GM21737 (cell line): ENCODE measurements at regions not wholly inside any gene's neighbourhood (a gene's known extent, or its start where the extent isn't known, plus 50 kb on each side); places are given as distances from the start of the nearest gene placed in this dataset.

Experiments used
- ATAC-seq: cut with Tn5 transposase; IDR thresholded peaks from one replicate; pipeline ENCODE4 v1.9.1; 2021; ENCODE audit warnings: mild to moderate bottlenecking, moderate library complexity; ENCODE audit not compliant: unreplicated experiment

GRCh38 chr9:26191711-26192110, 513.5 kb upstream of the TUSC1 start:
- ATAC-seq, result no peak

GRCh38 chr9:26181836-26182235, 503.6 kb upstream of the TUSC1 start:
- no peak for ATAC-seq

GRCh38 chr9:26176628-26177027, 498.4 kb upstream of the TUSC1 start:
- ATAC-seq, result no peak

- no peak for ATAC-seq
Observed at GRCh38 chr9:26175264-26175663, 497.0 kb upstream of the TUSC1 start.

DNA sequence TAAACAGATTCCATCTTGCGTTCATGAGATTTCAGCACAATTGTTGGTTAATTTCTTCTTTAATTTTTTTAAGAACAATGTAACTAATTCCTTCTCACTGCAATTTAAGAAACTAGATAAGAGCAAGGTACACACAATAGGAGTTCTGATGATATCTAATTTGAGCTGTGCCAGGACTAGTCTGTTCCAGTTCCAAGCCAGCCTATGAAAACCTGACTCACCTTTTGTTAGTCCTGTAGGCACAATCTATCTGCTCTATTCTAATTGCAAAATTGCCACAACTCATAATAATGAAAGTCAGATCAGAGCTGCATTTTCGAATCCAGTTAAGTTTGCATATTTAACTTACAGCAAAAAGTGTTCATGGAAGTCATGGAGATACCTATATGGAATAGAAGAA, 494.1 kb upstream of the TUSC1 start:
- no peak for ATAC-seq

- no peak for ATAC-seq
Observed at GRCh38 chr9:26171691-26172090, 493.4 kb upstream of the TUSC1 start.

GRCh38 chr9:26170190-26170589, 491.9 kb upstream of the TUSC1 start:
- ATAC-seq, result no peak

- no peak for ATAC-seq
Observed at GRCh38 chr9:26169708-26170107, 491.5 kb upstream of the TUSC1 start.

DNA sequence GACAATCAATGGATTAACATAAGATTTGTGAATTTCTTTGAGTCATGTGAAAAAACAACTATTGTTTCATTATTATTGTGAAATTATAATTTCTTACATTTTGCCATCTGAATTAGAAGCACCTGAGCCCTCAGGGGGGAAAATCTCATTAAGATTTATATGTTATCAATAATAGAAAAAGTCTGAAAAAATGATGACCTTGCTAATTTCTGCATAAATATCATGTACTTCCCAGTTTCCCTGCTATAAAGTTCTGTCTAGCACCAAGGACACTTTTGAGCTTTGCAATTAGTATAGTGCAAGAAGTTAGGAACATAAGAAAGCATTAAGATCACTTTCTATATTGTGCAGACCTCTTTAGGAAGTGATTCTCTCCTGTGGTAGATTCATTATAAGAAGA, 488.3 kb upstream of the TUSC1 start:
- ATAC-seq, result no peak

GRCh38 chr9:26165426-26165825, 487.2 kb upstream of the TUSC1 start:
- ATAC-seq, result no peak

DNA sequence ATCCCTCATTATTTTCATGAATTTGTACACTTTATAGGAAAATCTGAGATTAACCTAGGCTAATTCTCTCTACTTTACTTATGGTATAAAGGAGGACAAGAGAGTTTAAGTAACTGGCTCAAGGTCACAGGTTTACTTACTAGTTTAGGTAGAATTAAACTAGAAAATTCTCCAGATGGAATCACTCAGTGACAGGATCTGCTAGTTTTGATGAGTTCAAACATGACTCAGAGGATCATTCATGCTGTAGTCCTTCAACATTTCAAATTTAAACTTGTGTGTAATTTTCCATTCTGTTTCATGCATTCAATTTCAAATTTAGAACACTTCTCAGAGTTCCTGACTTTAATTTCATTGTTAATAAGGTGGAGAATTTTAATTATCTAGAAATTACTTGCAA, 485.7 kb upstream of the TUSC1 start:
- ATAC-seq, result no peak

DNA sequence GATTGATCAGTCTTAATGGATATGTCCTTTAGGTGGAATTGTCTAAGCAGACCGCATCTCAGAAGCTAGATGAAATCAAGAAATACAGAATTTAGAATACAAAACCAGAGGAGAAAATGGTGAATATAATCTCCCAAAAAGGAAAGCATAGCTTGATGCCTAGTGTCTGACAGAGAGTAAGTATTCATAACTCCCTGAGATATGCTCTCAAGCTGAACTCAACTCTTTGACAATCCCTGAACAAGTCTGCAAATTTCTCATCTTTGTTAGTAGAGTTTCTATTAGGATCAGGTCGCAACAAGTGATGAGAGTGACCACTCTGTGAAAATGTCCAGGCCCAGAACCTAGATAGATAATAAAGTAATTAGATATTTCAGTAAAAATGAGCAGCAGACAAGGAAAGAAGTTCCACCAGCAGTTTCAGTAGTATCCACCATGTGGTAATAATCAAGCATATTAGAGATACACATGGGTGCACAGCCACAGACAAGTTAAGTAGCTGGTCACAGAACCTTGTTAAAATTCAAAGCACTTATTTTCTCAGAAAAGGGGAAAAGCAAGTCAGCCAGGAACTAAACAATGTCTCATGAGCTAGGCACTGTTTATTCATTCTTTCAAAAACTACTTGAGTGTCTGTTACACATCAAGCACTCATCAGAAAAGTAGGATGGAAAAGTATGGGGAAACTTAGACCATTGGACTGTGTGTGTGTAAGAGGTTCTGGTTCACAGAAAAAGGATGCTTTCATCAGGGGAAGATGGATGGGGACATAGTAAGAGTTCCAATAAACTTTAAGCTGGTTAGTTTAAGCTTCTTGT, 481.5 kb upstream of the TUSC1 start:
- no peak for ATAC-seq

DNA sequence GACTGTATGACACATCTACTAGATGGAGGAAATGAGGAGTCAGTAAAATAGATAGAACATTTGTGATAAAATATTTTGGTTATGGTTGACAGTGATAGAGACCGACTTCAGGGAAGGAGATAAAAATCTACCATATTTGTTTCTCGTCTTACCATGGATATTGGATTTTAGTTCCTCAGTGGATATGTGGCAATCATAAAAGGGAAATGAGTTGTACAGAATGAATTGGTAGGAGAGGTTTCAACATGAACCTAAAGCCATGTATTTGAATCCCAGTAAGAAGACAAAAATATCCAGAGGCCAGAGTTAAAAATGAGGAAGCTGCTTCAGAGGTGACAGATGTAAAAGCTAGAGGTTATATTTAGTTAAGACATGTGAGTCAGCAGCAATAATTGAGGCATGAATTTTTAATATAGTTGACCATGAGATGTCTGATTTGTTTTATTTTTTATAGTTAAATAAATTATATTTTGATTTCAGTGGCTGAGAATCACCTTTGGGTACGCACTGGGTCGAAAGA, 480.4 kb upstream of the TUSC1 start:
- no peak for ATAC-seq

DNA sequence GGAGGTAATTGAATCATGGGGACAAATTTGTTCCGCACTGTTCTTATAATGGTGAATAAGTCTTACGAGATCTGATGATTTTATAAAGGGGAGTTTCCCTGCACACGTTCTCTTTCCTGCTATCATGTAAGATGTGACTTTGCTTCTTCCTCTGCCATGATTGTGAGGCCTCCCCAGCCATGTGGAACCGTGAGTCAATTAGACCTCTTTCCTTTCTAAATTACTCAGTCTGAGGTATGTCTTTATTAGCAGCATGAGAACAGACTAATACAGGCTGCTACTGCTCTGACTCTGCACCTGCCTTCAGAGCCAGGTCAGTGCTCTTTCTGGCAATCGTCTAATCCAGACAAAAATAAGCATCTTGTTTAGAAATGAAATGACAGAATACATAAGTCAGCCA, 479.2 kb upstream of the TUSC1 start:
- ATAC-seq, result no peak

- no peak for ATAC-seq
Observed at GRCh38 chr9:26152350-26152749, 474.1 kb upstream of the TUSC1 start.

DNA sequence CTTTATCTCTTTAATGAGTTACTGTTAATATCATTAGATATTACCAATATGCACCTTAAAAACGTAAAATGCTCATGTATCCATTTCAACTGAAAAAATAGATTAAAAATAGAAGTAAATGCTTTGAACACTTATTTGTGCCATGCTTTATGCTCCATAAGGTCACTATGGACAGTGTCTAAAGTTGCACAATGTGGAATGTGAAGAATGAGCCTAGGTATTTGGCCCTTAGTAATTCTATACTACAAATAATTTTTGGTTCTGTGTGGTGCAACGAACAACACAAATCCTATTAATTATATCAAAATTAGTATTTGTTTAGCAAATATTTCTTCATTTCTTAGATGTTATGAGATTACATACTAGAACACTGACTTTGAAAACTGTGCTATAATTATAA, 469.9 kb upstream of the TUSC1 start:
- ATAC-seq, result no peak

GRCh38 chr9:26145938-26146337, 467.7 kb upstream of the TUSC1 start:
- ATAC-seq, result no peak

DNA sequence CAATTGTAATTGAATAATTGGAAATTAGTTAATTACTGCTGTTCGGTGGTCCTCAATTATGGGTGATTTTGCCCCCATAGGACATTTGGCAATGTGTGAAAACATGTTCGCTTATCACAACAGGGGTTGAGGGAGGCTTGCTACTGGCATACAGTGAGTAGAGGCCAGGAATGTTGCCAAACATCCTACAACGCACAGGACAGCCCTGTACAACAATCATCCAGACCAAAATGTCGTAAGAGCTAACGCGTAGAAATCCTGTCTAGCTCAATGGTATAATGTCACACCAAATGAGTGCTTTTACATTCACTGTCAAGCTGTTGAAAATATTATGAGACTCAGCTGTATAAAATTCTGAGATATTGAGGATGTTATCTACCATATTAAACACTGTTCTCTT, 464.4 kb upstream of the TUSC1 start:
- no peak for ATAC-seq

GRCh38 chr9:26142201-26142600, 464.0 kb upstream of the TUSC1 start:
- no peak for ATAC-seq

DNA sequence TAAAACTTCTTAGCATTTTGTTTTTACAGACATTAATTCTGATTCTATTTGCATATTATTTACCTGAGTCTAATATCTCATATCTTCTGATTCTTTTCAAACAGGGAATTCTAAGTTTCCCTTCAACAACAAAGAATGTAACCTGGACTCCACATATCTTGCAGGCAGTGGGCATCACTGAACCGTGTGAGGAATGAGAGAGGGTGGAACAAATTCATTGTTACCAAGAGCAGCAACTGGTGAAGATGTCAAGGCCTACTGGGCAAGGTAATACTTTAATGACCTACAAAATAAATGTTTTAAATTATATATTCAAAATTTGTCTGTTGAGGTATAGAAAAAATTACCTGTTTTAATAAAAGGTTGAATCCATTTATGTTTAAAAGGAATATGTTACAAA, 455.3 kb upstream of the TUSC1 start:
- no peak for ATAC-seq

DNA sequence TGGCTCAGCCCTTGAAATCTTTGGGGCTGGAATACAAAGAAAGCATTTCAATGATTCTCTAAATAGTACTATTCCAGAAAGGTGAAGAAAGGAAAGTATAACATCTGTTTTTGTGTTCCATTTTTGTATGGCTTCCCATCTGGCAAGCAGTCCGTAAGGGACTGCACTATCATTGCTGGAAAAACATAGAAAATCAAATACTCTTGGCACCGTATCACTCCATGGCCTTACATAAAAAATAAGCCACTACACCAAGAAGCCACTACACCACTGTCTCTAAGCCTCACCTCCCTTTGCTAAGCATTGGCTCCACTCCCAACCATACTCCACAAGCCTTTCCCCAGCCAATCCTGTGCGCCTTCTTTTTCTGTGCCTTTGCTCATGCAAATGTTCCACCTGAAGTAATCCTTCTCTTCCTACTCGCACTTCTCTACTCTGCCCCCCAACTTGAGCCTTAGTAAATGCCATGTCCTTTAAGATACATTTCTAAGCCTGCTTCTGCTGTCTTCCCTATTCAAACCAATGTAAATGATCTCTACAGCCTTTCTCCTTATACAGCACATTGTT, 454.6 kb upstream of the TUSC1 start:
- no peak for ATAC-seq

GRCh38 chr9:26131886-26132285, 453.6 kb upstream of the TUSC1 start:
- no peak for ATAC-seq

DNA sequence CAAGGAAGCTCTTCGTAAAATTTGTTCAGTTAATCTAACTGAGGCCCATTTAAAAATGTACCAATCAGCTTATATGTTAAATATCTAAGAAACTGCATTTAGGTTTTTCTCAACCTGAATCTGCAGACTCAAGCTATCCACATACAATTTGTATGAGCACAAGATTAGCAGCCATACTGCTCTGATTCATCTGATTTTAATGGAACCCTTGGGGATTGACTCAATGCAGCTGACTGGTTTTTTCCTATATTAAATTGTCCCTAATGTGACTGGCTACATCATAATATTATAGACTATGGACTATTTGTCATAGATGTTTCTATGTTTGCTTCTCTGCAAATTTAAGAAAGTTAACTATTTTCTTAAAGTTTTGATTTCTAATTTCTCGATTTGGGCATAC, 451.0 kb upstream of the TUSC1 start:
- ATAC-seq, result no peak
